SK-N-MC (cell line): ENCODE measurements at regions not wholly inside any gene's neighbourhood (a gene's known extent, or its start where the extent isn't known, plus 50 kb on each side); places are given as distances from the start of the nearest gene placed in this dataset.

Experiments
- EZH2 ChIP-seq: fragments of 200-600 bp; sonication (generic); IDR thresholded peaks from one replicate; pipeline ENCODE4 v1.6.1; 2017; ENCODE audit warnings: antibody characterized with exemption
- FOXP2 ChIP-seq: optimal IDR thresholded peaks from 2 replicates; pipeline ENCODE3; 2011; ENCODE audit warnings: mild to moderate bottlenecking, moderate library complexity; ENCODE audit not compliant: insufficient read depth; ENCODE audit errors: extremely low read length, control extremely low read depth
- POLR2AphosphoS5 ChIP-seq: IDR thresholded peaks from 2 replicates; pipeline ENCODE4 v1.6.1; 2012; ENCODE audit warnings: mild to moderate bottlenecking, low read depth, low read length, borderline replicate concordance

DNA sequence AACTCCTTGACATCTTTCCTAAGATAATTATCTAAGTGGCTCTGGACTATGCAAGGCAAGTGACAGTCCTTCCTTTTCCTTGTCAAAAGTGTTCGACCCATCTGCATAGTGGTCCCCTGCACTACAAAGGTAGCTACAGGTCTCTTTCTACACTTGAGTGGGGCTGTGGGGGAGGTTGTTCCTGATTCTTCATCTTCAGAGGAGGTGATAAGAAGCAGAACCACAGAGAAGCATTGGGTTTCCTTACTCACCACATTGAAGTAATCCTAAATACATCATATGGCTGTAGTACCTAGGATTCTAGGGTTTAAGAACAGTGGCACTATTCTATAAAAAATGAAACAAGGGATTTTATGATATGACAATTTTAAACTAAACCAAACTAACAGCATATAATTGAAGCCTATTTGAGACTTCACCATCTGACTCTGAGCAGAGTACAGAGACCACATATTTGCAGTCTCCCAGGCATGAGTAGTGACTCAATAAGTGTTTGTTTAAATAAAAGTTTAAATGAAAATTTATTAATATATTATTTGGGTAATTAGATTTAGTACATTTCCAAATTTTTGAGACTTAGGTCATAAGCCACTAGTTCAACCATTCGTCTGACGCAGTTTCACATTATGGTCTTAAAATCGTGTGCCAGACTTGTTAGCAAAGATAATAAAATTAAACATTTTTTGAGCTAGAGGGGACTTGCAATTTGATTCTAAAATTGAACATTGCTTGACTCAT lies 54.9 kb upstream of the NEK7 start:
- TF ChIP-seq EZH2 (no peak), POLR2AphosphoS5 (no peak), FOXP2 (no peak)
